ENCODE measurements at regions not wholly inside any gene's neighbourhood (a gene's known extent, or its start where the extent isn't known, plus 50 kb on each side); places are given as distances from the start of the nearest gene placed in this dataset.

GRCh38 chr3:144529566-144529965, 557.9 kb downstream of the DIPK2A start:
- Mint-ChIP-seq H3K4me1 (ENCODE audit: low read depth, unreplicated experiment) (no peaks in the 10 kb centered on the region), H3K4me3 (ENCODE audit: low read depth, unreplicated experiment) (no peak overlapping the region), H3K9me3 (ENCODE audit: low read depth, unreplicated experiment) (no peaks in the 10 kb centered on the region), H3K36me3 (ENCODE audit: insufficient read depth, unreplicated experiment) (no peaks in the 10 kb centered on the region), H3K27ac (ENCODE audit: unreplicated experiment) (no peak overlapping the region), H3K27me3 (ENCODE audit: unreplicated experiment) (no peaks in the 10 kb centered on the region)
- no peak for DNase-seq
- TF ChIP-seq CTCF (IDR thresholded peaks at IDR 0.05; ENCODE audit: unreplicated experiment) = no peak
- no TSS peak for BruUV-seq (replicated peaks)
- intact Hi-C loops (cut with micrococcal nuclease; ENCODE audit: unreplicated experiment) = loop anchor here (10.0 kb wide), 1 partner anchor 555 kb away; the partner anchor contains the start of gene DIPK2A
- CTCF ChIA-PET = no interaction called here

GRCh38 chr3:144544871-144545270, 573.2 kb downstream of the DIPK2A start:
- Mint-ChIP-seq H3K4me3 (ENCODE audit: low read depth, unreplicated experiment) (no peak overlapping the region), H3K36me3 (ENCODE audit: insufficient read depth, unreplicated experiment) (no peaks in the 10 kb centered on the region), H3K9me3 (ENCODE audit: low read depth, unreplicated experiment) (no peaks in the 10 kb centered on the region), H3K27me3 (ENCODE audit: unreplicated experiment) (no peaks in the 10 kb centered on the region), H3K4me1 (ENCODE audit: low read depth, unreplicated experiment) (no peaks in the 10 kb centered on the region), H3K27ac (ENCODE audit: unreplicated experiment) (no peak overlapping the region)
- no peak for TF ChIP-seq CTCF (IDR thresholded peaks at IDR 0.05; ENCODE audit: unreplicated experiment)
- DNase-seq = no peak
- no TSS peak for BruUV-seq (replicated peaks)
- CTCF ChIA-PET = no interaction called here
- intact Hi-C loops (cut with micrococcal nuclease; ENCODE audit: unreplicated experiment) = no loop called here

- no peak overlapping the region for H3K4me3 Mint-ChIP-seq (ENCODE audit: low read depth, unreplicated experiment)
- no peaks in the 10 kb centered on the region for H3K27me3 Mint-ChIP-seq (ENCODE audit: unreplicated experiment)
- CTCF ChIA-PET = no interaction called here
- no peaks in the 10 kb centered on the region for H3K4me1 Mint-ChIP-seq (ENCODE audit: low read depth, unreplicated experiment)
- no peak for TF ChIP-seq CTCF (IDR thresholded peaks at IDR 0.05; ENCODE audit: unreplicated experiment)
- intact Hi-C loops (cut with micrococcal nuclease; ENCODE audit: unreplicated experiment) = no loop called here
- H3K36me3 Mint-ChIP-seq (ENCODE audit: insufficient read depth, unreplicated experiment) = no peaks in the 10 kb centered on the region
- DNase-seq = no peak
- H3K27ac Mint-ChIP-seq (ENCODE audit: unreplicated experiment) = no peak overlapping the region
- BruUV-seq (replicated peaks) = no TSS peak
- H3K9me3 Mint-ChIP-seq (ENCODE audit: low read depth, unreplicated experiment) = no peaks in the 10 kb centered on the region
Measured at GRCh38 chr3:144546539-144546938, 574.9 kb downstream of the DIPK2A start.

GRCh38 chr3:144548346-144548745, 576.7 kb downstream of the DIPK2A start:
- no TSS peak for BruUV-seq (replicated peaks)
- H3K27me3 Mint-ChIP-seq (ENCODE audit: unreplicated experiment) = no peaks in the 10 kb centered on the region
- no peak overlapping the region for H3K27ac Mint-ChIP-seq (ENCODE audit: unreplicated experiment)
- no peak for TF ChIP-seq CTCF (IDR thresholded peaks at IDR 0.05; ENCODE audit: unreplicated experiment)
- CTCF ChIA-PET = interaction anchor here (1.4 kb wide), 1 partner anchor 10 kb away, joined by 3 read pairs; no protein-coding TSS in a partner anchor
- H3K4me1 Mint-ChIP-seq (ENCODE audit: low read depth, unreplicated experiment) = no peaks in the 10 kb centered on the region
- H3K9me3 Mint-ChIP-seq (ENCODE audit: low read depth, unreplicated experiment) = no peaks in the 10 kb centered on the region
- DNase-seq = no peak
- intact Hi-C loops (cut with micrococcal nuclease; ENCODE audit: unreplicated experiment) = no loop called here
- H3K4me3 Mint-ChIP-seq (ENCODE audit: low read depth, unreplicated experiment) = no peak overlapping the region
- no peaks in the 10 kb centered on the region for H3K36me3 Mint-ChIP-seq (ENCODE audit: insufficient read depth, unreplicated experiment)

Data from Calu3 (cell line).